ENCODE measurements at regions not wholly inside any gene's neighbourhood (a gene's known extent, or its start where the extent isn't known, plus 50 kb on each side); places are given as distances from the start of the nearest gene placed in this dataset.

GRCh38 chr6:169837529-169838250 lies 86.3 kb downstream of the ERMARD start:
- TF ChIP-seq FOXJ3 (CRISPR knock-in tag; IDR thresholded peaks at IDR 0.05; ENCODE audit: borderline replicate concordance) (no peak), CREM (CRISPR knock-in tag; IDR thresholded peaks at IDR 0.05) (no peak), TEAD1 (CRISPR knock-in tag; IDR thresholded peaks at IDR 0.05) (no peak)
- ATAC-seq (no peak), DNase-seq (ENCODE audit: low spot score) (no peak)
- Mint-ChIP-seq H3K4me3 (no peak overlapping the region), H3K36me3 (no peaks in the 10 kb centered on the region), H3K9me3 (peaks cover 5% of the 10 kb centered on the region; the same call in 1 of the 2 replicates), H3K4me1 (peaks cover 4% of the 10 kb centered on the region; the same call in 1 of the 2 replicates), H3K27ac (no peak overlapping the region), H3K27me3 (ENCODE audit: low read depth) (no peaks in the 10 kb centered on the region)
- ChIA-PET POLR2A (no interaction called here), CTCF (interaction anchor here (1.0 to 1.4 kb wide), 3 partner anchors 10 to 106 kb away, joined by 3 to 4 read pairs (median 3); no protein-coding TSS in a partner anchor)

GRCh38 chr6:169833258-169833794 lies 81.9 kb downstream of the ERMARD start:
- POLR2A ChIA-PET, result no interaction called here
- CTCF ChIA-PET, result interaction anchor here (0.6 to 4.9 kb wide), 4 partner anchors 11 to 98 kb away, joined by 3 to 58 read pairs (median 24); no protein-coding TSS in a partner anchor
- ATAC-seq, result no peak
- TF ChIP-seq ZNF423 (CRISPR knock-in tag; IDR thresholded peaks at IDR 0.05), result no peak
- no peak for TF ChIP-seq ZNF671 (CRISPR knock-in tag; IDR thresholded peaks at IDR 0.05)
- no peak for TF ChIP-seq ZNF317 (CRISPR knock-in tag; IDR thresholded peaks at IDR 0.05; ENCODE audit: borderline replicate concordance, low read depth)
- TF ChIP-seq NFYB (CRISPR knock-in tag; conservative IDR thresholded peaks at IDR 0.05; ENCODE audit: low read depth), result no peak
- TF ChIP-seq ZNF121 (CRISPR knock-in tag; IDR thresholded peaks at IDR 0.05), result no peak
- no peak for TF ChIP-seq NFATC4 (CRISPR knock-in tag; IDR thresholded peaks at IDR 0.05)
- TF ChIP-seq USF1 (CRISPR knock-in tag; IDR thresholded peaks at IDR 0.05), result no peak
- no peak for TF ChIP-seq JAZF1 (CRISPR knock-in tag; IDR thresholded peaks at IDR 0.05)
- TF ChIP-seq HMGA2 (CRISPR knock-in tag; IDR thresholded peaks at IDR 0.05), result no peak
- no peak for TF ChIP-seq AR (CRISPR knock-in tag; IDR thresholded peaks at IDR 0.05)
- no peak overlapping the region for H3K27ac Mint-ChIP-seq
- peaks cover 5% of the 10 kb centered on the region; the same call in 1 of the 2 replicates for H3K9me3 Mint-ChIP-seq
- H3K27me3 Mint-ChIP-seq (ENCODE audit: low read depth), result peaks cover 11% of the 10 kb centered on the region
- H3K4me1 Mint-ChIP-seq, result peaks cover 27% of the 10 kb centered on the region
- H3K4me3 Mint-ChIP-seq, result no peak overlapping the region
- no peaks in the 10 kb centered on the region for H3K36me3 Mint-ChIP-seq
- no peak for DNase-seq (ENCODE audit: low spot score)

- CTCF ChIA-PET, result interaction anchor here (0.5 to 4.9 kb wide), 82 partner anchors 10 to 716 kb away, joined by 3 to 58 read pairs (median 4); partner anchors contain the start of gene DLL1
These were observed 81.0 kb downstream of the ERMARD start for GRCh38 chr6:169832247-169832948.

More at GRCh38 chr6:169832247-169832948, 81.0 kb downstream of the ERMARD start:
- Mint-ChIP-seq H3K9me3 (peaks cover 5% of the 10 kb centered on the region; the same call in 1 of the 2 replicates), H3K27me3 (ENCODE audit: low read depth) (peaks cover 13% of the 10 kb centered on the region), H3K36me3 (no peaks in the 10 kb centered on the region), H3K27ac (no peak overlapping the region), H3K4me3 (no peak overlapping the region), H3K4me1 (peaks cover 36% of the 10 kb centered on the region)
- TF ChIP-seq EMX1 (CRISPR knock-in tag; IDR thresholded peaks at IDR 0.05), result no peak
- TF ChIP-seq GTF2I (CRISPR knock-in tag; conservative IDR thresholded peaks at IDR 0.05), result no peak
- no peak for TF ChIP-seq PRDM15 (CRISPR knock-in tag; IDR thresholded peaks at IDR 0.05)
- no peak for TF ChIP-seq NR3C1 (CRISPR knock-in tag; conservative IDR thresholded peaks at IDR 0.05; ENCODE audit: low read depth)
- no peak for TF ChIP-seq KAT7 (CRISPR knock-in tag; IDR thresholded peaks at IDR 0.05; ENCODE audit: borderline replicate concordance)
- no peak for TF ChIP-seq HMGXB4 (CRISPR knock-in tag; IDR thresholded peaks at IDR 0.05)
- no peak for TF ChIP-seq HMGA2 (CRISPR knock-in tag; IDR thresholded peaks at IDR 0.05)
- no peak for TF ChIP-seq ZNF396 (CRISPR knock-in tag; IDR thresholded peaks at IDR 0.05; ENCODE audit: borderline replicate concordance)
- TF ChIP-seq ZNF423 (CRISPR knock-in tag; IDR thresholded peaks at IDR 0.05), result no peak
- DNase-seq (ENCODE audit: low spot score) (no peak), ATAC-seq (no peak)
- POLR2A ChIA-PET, result no interaction called here

All from WTC11 (cell line).